H9 (cell line): ENCODE measurements at regions not wholly inside any gene's neighbourhood (a gene's known extent, or its start where the extent isn't known, plus 50 kb on each side); places are given as distances from the start of the nearest gene placed in this dataset.

Source experiments
- DNase-seq: peaks from one replicate; pipeline ENCODE4 v3.0.0-alpha.2; 2017
- H2AFZ ChIP-seq: one replicate; pipeline ENCODE4 v1.6.1; 2013; ENCODE audit warnings: mild to moderate bottlenecking, low read length, control low read depth, moderate library complexity
- H2AK5ac ChIP-seq: 2 replicates; pipeline ENCODE4 v1.6.1; 2013; ENCODE audit warnings: low read length, control low read depth, mixed read lengths; ENCODE audit not compliant: insufficient read length
- H2BK120ac ChIP-seq: one replicate; pipeline ENCODE4 v1.6.1; 2013; ENCODE audit warnings: low read depth, mild to moderate bottlenecking, low read length, control low read depth, inconsistent platforms; ENCODE audit not compliant: poor library complexity, severe bottlenecking
- H2BK12ac ChIP-seq: 2 replicates; pipeline ENCODE4 v1.6.1; 2013; ENCODE audit warnings: low read length, control low read depth, mixed read lengths, low read depth; ENCODE audit not compliant: insufficient read length
- H2BK15ac ChIP-seq: 2 replicates; pipeline ENCODE4 v1.6.1; 2013; ENCODE audit warnings: low read depth, low read length, control low read depth
- H2BK20ac ChIP-seq: one replicate; pipeline ENCODE4 v1.6.1; 2013; ENCODE audit warnings: low read depth, mild to moderate bottlenecking, low read length, control low read depth, inconsistent platforms; ENCODE audit not compliant: poor library complexity, severe bottlenecking
- H2BK5ac ChIP-seq: 2 replicates; pipeline ENCODE4 v1.6.1; 2013; ENCODE audit warnings: low read length, control low read depth, mixed read lengths; ENCODE audit not compliant: insufficient read length
- H3K14ac ChIP-seq: 2 replicates; pipeline ENCODE4 v1.6.1; 2013; ENCODE audit warnings: low read length, control low read depth; ENCODE audit not compliant: insufficient read depth
- H3K18ac ChIP-seq: 2 replicates; pipeline ENCODE4 v1.6.1; 2013; ENCODE audit warnings: low read depth, mild to moderate bottlenecking, mixed read lengths, low read length, control low read depth; ENCODE audit not compliant: insufficient read length
- H3K23ac ChIP-seq: 2 replicates; pipeline ENCODE4 v1.6.1; 2013; ENCODE audit warnings: low read length, control low read depth, mixed read lengths, low read depth; ENCODE audit not compliant: insufficient read length
- H3K23me2 ChIP-seq: 2 replicates; pipeline ENCODE4 v1.6.1; 2013; ENCODE audit warnings: low read depth, mild to moderate bottlenecking, mixed read lengths, low read length, control low read depth; ENCODE audit not compliant: insufficient read length, poor library complexity, severe bottlenecking
- H3K27ac ChIP-seq: 2 replicates; pipeline ENCODE4 v1.5.1; 2013; ENCODE audit warnings: low read length, control low read depth, mixed read lengths, low read depth; ENCODE audit not compliant: insufficient read length
- H3K27me3 ChIP-seq: 2 replicates; pipeline ENCODE4 v1.6.1; 2013; ENCODE audit warnings: low read length, control low read depth, inconsistent platforms; ENCODE audit not compliant: insufficient read depth
- H3K4ac ChIP-seq: 2 replicates; pipeline ENCODE4 v1.6.1; 2013; ENCODE audit warnings: low read depth, mild to moderate bottlenecking, control low read depth, inconsistent platforms, low read length, moderate library complexity
- H3K4me1 ChIP-seq: 2 replicates; pipeline ENCODE4 v1.6.1; 2013; ENCODE audit warnings: low read length, control low read depth, inconsistent platforms; ENCODE audit not compliant: insufficient read depth
- H3K4me2 ChIP-seq: 2 replicates; pipeline ENCODE4 v1.6.1; 2013; ENCODE audit warnings: low read length, control low read depth, mixed read lengths; ENCODE audit not compliant: insufficient read length, insufficient read depth
- H3K56ac ChIP-seq: 2 replicates; pipeline ENCODE4 v1.6.1; 2013; ENCODE audit warnings: low read depth, mild to moderate bottlenecking, mixed read lengths, low read length, control low read depth; ENCODE audit not compliant: insufficient read length
- H3K79me1 ChIP-seq: 2 replicates; pipeline ENCODE4 v1.6.1; 2013; ENCODE audit warnings: low read depth, mild to moderate bottlenecking, moderate library complexity, low read length, control low read depth, inconsistent platforms; ENCODE audit not compliant: insufficient read depth, poor library complexity, severe bottlenecking
- H3K79me2 ChIP-seq: 2 replicates; pipeline ENCODE4 v1.6.1; 2013; ENCODE audit warnings: low read length, control low read depth, inconsistent platforms; ENCODE audit not compliant: insufficient read depth
- H3K9ac ChIP-seq: 2 replicates; pipeline ENCODE4 v1.6.1; 2013; ENCODE audit warnings: low read length, control low read depth, mixed read lengths; ENCODE audit not compliant: insufficient read length; ENCODE audit errors: extremely low read depth
- H3K9me3 ChIP-seq: one replicate; pipeline ENCODE4 v1.6.1; 2013; ENCODE audit warnings: low read depth, low read length, inconsistent platforms; ENCODE audit not compliant: control insufficient read depth
- H3T11ph ChIP-seq: one replicate; pipeline ENCODE4 v1.6.1; 2013; ENCODE audit warnings: mild to moderate bottlenecking, low read length, control low read depth, inconsistent platforms
- H4K20me1 ChIP-seq: one replicate; pipeline ENCODE4 v1.6.1; 2013; ENCODE audit not compliant: control insufficient read depth, insufficient read length, insufficient read depth
- H4K5ac ChIP-seq: 2 replicates; pipeline ENCODE4 v1.6.1; 2013; ENCODE audit warnings: low read depth, mild to moderate bottlenecking, mixed read lengths, low read length, control low read depth; ENCODE audit not compliant: insufficient read length
- H4K8ac ChIP-seq: replicated peaks from 2 replicates; pipeline ENCODE4 v1.6.1; 2013; ENCODE audit warnings: low read length, control low read depth, mixed read lengths, low read depth; ENCODE audit not compliant: insufficient read length
- H4K91ac ChIP-seq: 2 replicates; pipeline ENCODE4 v1.6.1; 2013; ENCODE audit warnings: low read depth, mild to moderate bottlenecking, moderate library complexity, mixed read lengths, low read length, control low read depth; ENCODE audit not compliant: insufficient read length
- H3K27ac Mint-ChIP-seq, 3 experiments: 2 replicates in 2 of 3; 3 replicates in 1 of 3; pipeline ENCODE4 v1.8.0; 2020 to 2021; ENCODE audit warnings: mixed read lengths in 3 of 3, mild to moderate bottlenecking in 1 of 3, moderate library complexity in 1 of 3
- H3K27me3 Mint-ChIP-seq: 2 replicates; pipeline ENCODE4 v1.8.0; 2021; ENCODE audit warnings: low read depth, mild to moderate bottlenecking, moderate library complexity, mixed read lengths
- H3K36me3 Mint-ChIP-seq, 3 experiments: 2 replicates in 2 of 3; 3 replicates in 1 of 3; pipeline ENCODE4 v1.8.0; 2020 to 2021; ENCODE audit warnings: low read depth in 3 of 3, mixed read lengths in 3 of 3; ENCODE audit not compliant: insufficient read depth in 1 of 3
- H3K4me1 Mint-ChIP-seq, 2 experiments: 2 replicates each; pipeline ENCODE4 v1.8.0; 2020; ENCODE audit warnings: mixed read lengths in 2 of 2
- H3K4me3 Mint-ChIP-seq, 2 experiments: 2 replicates in 1 of 2; 3 replicates in 1 of 2; pipeline ENCODE4 v1.8.0; 2020 to 2021; ENCODE audit warnings: mild to moderate bottlenecking in 2 of 2, mixed read lengths in 2 of 2, moderate library complexity in 1 of 2
- H3K9me3 Mint-ChIP-seq, 2 experiments: 2 replicates in 1 of 2; 3 replicates in 1 of 2; pipeline ENCODE4 v1.8.0; 2020; ENCODE audit warnings: mild to moderate bottlenecking in 2 of 2, mixed read lengths in 2 of 2, moderate library complexity in 1 of 2
- CTCF ChIP-seq: fragments of 200-600 bp; sonication (generic); conservative IDR thresholded peaks from 3 replicates; pipeline ENCODE4 v1.8.0; 2021; ENCODE audit warnings: antibody characterized with exemption, mild to moderate bottlenecking
- WGBS: extraction: QIAGEN DNeasy Blood & Tissue Kit; methylation state at CpG from one replicate; pipeline ENCODE4 v1.1.7; 2013; ENCODE audit warnings: missing lambda C conversion rate, low lambda C conversion rate, mixed read lengths; ENCODE audit not compliant: insufficient read length; ENCODE audit errors: extremely low coverage; 5-methylcytosine and 5-hydroxymethylcytosine counted together

- Histone ChIP-seq H3K4me1 (no peaks in the 10 kb centered on the region; the same call in 1 of the 2 replicates), H3K79me1 (no peaks in the 10 kb centered on the region), H3T11ph (no peak overlapping the region), H3K4ac (no peak overlapping the region), H4K8ac (no peak overlapping the region), H2AK5ac (no peak overlapping the region), H3K4me2 (no peak overlapping the region), H3K14ac (no peak overlapping the region), H2BK120ac (no peak overlapping the region), H2BK15ac (no peak overlapping the region), H3K9me3 (no peaks in the 10 kb centered on the region), H4K20me1 (no peaks in the 10 kb centered on the region), H3K23me2 (no peaks in the 10 kb centered on the region), H3K79me2 (no peaks in the 10 kb centered on the region), H2BK5ac (no peak overlapping the region), H2BK12ac (no peak overlapping the region), H3K56ac (no peak overlapping the region), H4K5ac (no peak overlapping the region), H2AFZ (no peak overlapping the region), H3K9ac (no peak overlapping the region), H3K18ac (no peak overlapping the region), H4K91ac (no peak overlapping the region), H3K27me3 (no peaks in the 10 kb centered on the region), H3K23ac (no peak overlapping the region), H2BK20ac (no peak overlapping the region), H3K27ac (no peak overlapping the region)
- peaks cover 3 to 4% of the 10 kb centered on the region in 2 experiments; a peak in 3 of 5 replicates for H3K9me3 Mint-ChIP-seq
- no peaks in the 10 kb centered on the region for H3K27me3 Mint-ChIP-seq
- H3K27ac Mint-ChIP-seq, result no peak overlapping the region
- TF ChIP-seq CTCF, result no peak
- WGBS, result no CpG with 5 or more reads among the region's 2 CpGs
- DNase-seq, result no peak
- peaks cover 2 to 11% (median 3%) of the 10 kb centered on the region in 3 experiments; a peak in 3 of 7 replicates for H3K36me3 Mint-ChIP-seq
- H3K4me3 Mint-ChIP-seq, result no peak overlapping the region
- peaks cover 22 to 25% of the 10 kb centered on the region in 2 experiments for H3K4me1 Mint-ChIP-seq
Measured at GRCh38 chr15:97346221-97346620, 614.3 kb upstream of the ARRDC4 start.
